Neuronal stem cell (in vitro differentiated cells): ENCODE measurements at regions not wholly inside any gene's neighbourhood (a gene's known extent, or its start where the extent isn't known, plus 50 kb on each side); places are given as distances from the start of the nearest gene placed in this dataset.

Experiments
- DNase-seq: peaks from one replicate; pipeline ENCODE4 v3.0.0-alpha.2; 2013; ENCODE audit warnings: low spot score
- H2AFZ ChIP-seq: one replicate; pipeline ENCODE4 v1.6.1; 2013; ENCODE audit warnings: mild to moderate bottlenecking, low read length, inconsistent platforms
- H2AK5ac ChIP-seq: 2 replicates; pipeline ENCODE4 v1.6.1; 2013; ENCODE audit warnings: low read depth, mild to moderate bottlenecking, inconsistent platforms, low read length, moderate library complexity, mixed read lengths
- H2BK120ac ChIP-seq: 2 replicates; pipeline ENCODE4 v1.6.1; 2013; ENCODE audit warnings: low read depth, mild to moderate bottlenecking, inconsistent platforms, low read length, moderate library complexity, mixed read lengths
- H2BK12ac ChIP-seq: one replicate; pipeline ENCODE4 v1.6.1; 2013; ENCODE audit warnings: low read length, inconsistent platforms
- H2BK15ac ChIP-seq: 2 replicates; pipeline ENCODE4 v1.6.1; 2013; ENCODE audit warnings: mild to moderate bottlenecking, low read length, inconsistent platforms, mixed read lengths
- H2BK5ac ChIP-seq: one replicate; pipeline ENCODE4 v1.6.1; 2013; ENCODE audit warnings: inconsistent platforms, mild to moderate bottlenecking, low read length, moderate library complexity
- H3K14ac ChIP-seq: one replicate; pipeline ENCODE4 v1.6.1; 2013; ENCODE audit warnings: low read length, inconsistent platforms
- H3K18ac ChIP-seq: 2 replicates; pipeline ENCODE4 v1.6.1; 2013; ENCODE audit warnings: low read length, inconsistent platforms
- H3K23ac ChIP-seq: 2 replicates; pipeline ENCODE4 v1.6.1; 2013; ENCODE audit warnings: low read depth, mild to moderate bottlenecking, mixed read lengths, low read length, inconsistent platforms; ENCODE audit not compliant: poor library complexity
- H3K27ac ChIP-seq: replicated peaks from 3 replicates; pipeline ENCODE4 v1.5.1; 2013; ENCODE audit warnings: low read length, inconsistent platforms
- H3K27me3 ChIP-seq, 3 experiments: 2 replicates each; pipeline ENCODE4 v1.6.1; 2013; ENCODE audit warnings: low read length in 3 of 3, mild to moderate bottlenecking in 2 of 3, inconsistent platforms in 1 of 3, low read depth in 1 of 3, mixed read lengths in 1 of 3, moderate library complexity in 1 of 3; ENCODE audit not compliant: control insufficient read depth in 3 of 3, insufficient read depth in 3 of 3
- H3K36me3 ChIP-seq, 2 donors: replicated peaks in 1 of 2; 2 replicates each; pipeline ENCODE4 v1.6.1; 2013; ENCODE audit warnings: low read length in 2 of 2; ENCODE audit not compliant: control insufficient read depth in 2 of 2, insufficient read depth in 2 of 2
- H3K4ac ChIP-seq: 2 replicates; pipeline ENCODE4 v1.6.1; 2013; ENCODE audit warnings: inconsistent platforms, mild to moderate bottlenecking, low read length, moderate library complexity
- H3K4me1 ChIP-seq, 2 donors: 1 replicate in 1 of 2; 2 replicates in 1 of 2; pipeline ENCODE4 v1.6.1; 2013; ENCODE audit warnings: low read length in 2 of 2, low read depth in 1 of 2; ENCODE audit not compliant: control insufficient read depth in 2 of 2, insufficient read depth in 1 of 2
- H3K4me2 ChIP-seq: one replicate; pipeline ENCODE4 v1.6.1; 2013; ENCODE audit warnings: mild to moderate bottlenecking, low read length, inconsistent platforms; ENCODE audit not compliant: insufficient read depth, poor library complexity, severe bottlenecking
- H3K4me3 ChIP-seq, 2 donors: 2 replicates each; pipeline ENCODE4 v1.5.1; 2013; ENCODE audit warnings: low read length in 2 of 2, mild to moderate bottlenecking in 2 of 2, inconsistent platforms in 1 of 2, moderate library complexity in 1 of 2
- H3K79me1 ChIP-seq: one replicate; pipeline ENCODE4 v1.6.1; 2013; ENCODE audit warnings: low read depth, mild to moderate bottlenecking, inconsistent platforms, low read length, moderate library complexity
- H3K9ac ChIP-seq: one replicate; pipeline ENCODE4 v1.6.1; 2013; ENCODE audit warnings: mild to moderate bottlenecking, low read depth, low read length, inconsistent platforms; ENCODE audit not compliant: poor library complexity
- H3K9me3 ChIP-seq, 2 donors: replicated peaks in 1 of 2; 2 replicates each; pipeline versions ENCODE3 to v1.6.1; 2013; ENCODE audit warnings: low read length in 2 of 2, mild to moderate bottlenecking in 2 of 2, inconsistent platforms in 1 of 2, low read depth in 1 of 2, mixed read lengths in 1 of 2, moderate library complexity in 1 of 2; ENCODE audit not compliant: control insufficient read depth in 2 of 2, insufficient read depth in 1 of 2
- H4K8ac ChIP-seq: one replicate; pipeline ENCODE4 v1.6.1; 2013; ENCODE audit warnings: low read depth, mild to moderate bottlenecking, inconsistent platforms, low read length, moderate library complexity
- H4K91ac ChIP-seq: one replicate; pipeline ENCODE4 v1.6.1; 2013; ENCODE audit warnings: low read length, low read depth, mild to moderate bottlenecking, inconsistent platforms; ENCODE audit not compliant: poor library complexity
- WGBS, 2 donors: extraction: QIAGEN DNeasy Blood & Tissue Kit; methylation state at CpG; one replicate each; pipeline ENCODE4 v1.1.7; 2013; ENCODE audit warnings: missing lambda C conversion rate in 2 of 2, mixed read lengths in 1 of 2; ENCODE audit not compliant: insufficient read length in 2 of 2, insufficient replicate concordance in 1 of 2; ENCODE audit errors: extremely low coverage in 2 of 2; 5-methylcytosine and 5-hydroxymethylcytosine counted together

DNA sequence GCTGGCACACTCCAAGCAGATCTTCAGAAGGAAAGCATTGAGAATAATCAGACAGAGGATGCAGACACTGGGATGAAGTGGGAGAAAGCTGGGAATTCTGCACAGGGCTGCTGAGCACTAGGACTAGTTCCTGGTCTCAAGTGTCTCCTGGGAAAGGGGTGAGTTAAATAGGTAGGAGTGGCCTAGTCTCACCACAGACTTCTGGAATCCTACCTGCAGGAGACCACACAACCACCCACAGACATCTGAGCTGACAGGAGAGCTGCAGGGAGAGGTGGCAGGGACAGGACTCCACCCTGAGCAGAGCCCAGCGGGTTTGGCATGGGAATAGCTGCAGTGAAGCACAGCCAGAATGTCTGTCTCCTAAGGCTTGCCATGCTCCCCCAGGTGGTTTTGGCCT is 95.1 kb upstream of the GALNTL6 start:
- no peak overlapping the region for H3K27ac ChIP-seq
- H3K27me3 ChIP-seq = no peaks in the 10 kb centered on the region
- H3K4me2 ChIP-seq = no peak overlapping the region
- no peaks in the 10 kb centered on the region for H3K79me1 ChIP-seq
- DNase-seq = no peak
- H2AK5ac ChIP-seq = no peak overlapping the region
- H2AFZ ChIP-seq = no peak overlapping the region
- H3K9me3 ChIP-seq = no peaks in the 10 kb centered on the region
- H3K18ac ChIP-seq = no peak overlapping the region
- H3K14ac ChIP-seq = peak overlapping the region; percentile 4
- no CpG with 5 or more reads among the region's 1 CpG for WGBS, 2 donors
- H3K36me3 ChIP-seq = no peaks in the 10 kb centered on the region
- no peak overlapping the region for H4K8ac ChIP-seq
- H3K9ac ChIP-seq = no peak overlapping the region
- no peak overlapping the region for H4K91ac ChIP-seq
- H2BK12ac ChIP-seq = no peak overlapping the region
- H2BK120ac ChIP-seq = no peak overlapping the region
- no peak overlapping the region for H2BK15ac ChIP-seq
- no peaks in the 10 kb centered on the region for H3K4me1 ChIP-seq
- H3K23ac ChIP-seq = no peak overlapping the region
- H3K4me3 ChIP-seq = no peak overlapping the region
- H3K4ac ChIP-seq = no peak overlapping the region
- no peak overlapping the region for H2BK5ac ChIP-seq

DNA sequence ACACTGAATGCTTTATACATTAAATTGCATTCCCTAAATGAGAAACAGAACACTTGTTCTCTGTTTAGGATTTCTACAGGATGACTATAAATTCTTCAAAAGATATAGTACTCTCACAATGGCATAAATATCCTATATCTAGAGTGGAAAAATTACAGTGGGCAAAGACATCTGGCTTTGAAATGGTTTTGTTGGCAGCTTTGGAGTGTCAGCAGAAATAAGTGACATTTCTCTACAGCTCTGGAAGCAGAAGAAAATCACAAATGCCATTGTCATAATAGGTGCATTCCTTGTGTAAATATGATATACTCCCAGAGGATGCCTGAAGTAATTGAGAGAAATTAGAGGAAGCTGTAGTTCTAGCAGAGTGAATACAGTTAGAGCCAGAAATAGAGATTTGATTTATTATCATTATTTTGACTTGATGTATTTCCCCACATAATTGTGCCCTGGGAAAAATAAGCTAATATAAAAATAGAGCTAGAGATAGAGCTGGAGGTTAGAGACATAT is 95.9 kb upstream of the GALNTL6 start:
- no peak overlapping the region for H3K4me3 ChIP-seq
- H3K18ac ChIP-seq = no peak overlapping the region
- H4K8ac ChIP-seq = no peak overlapping the region
- H3K4me2 ChIP-seq = no peak overlapping the region
- H3K27me3 ChIP-seq = no peaks in the 10 kb centered on the region
- no peaks in the 10 kb centered on the region for H3K9me3 ChIP-seq
- H3K36me3 ChIP-seq = no peaks in the 10 kb centered on the region
- H3K79me1 ChIP-seq = no peaks in the 10 kb centered on the region
- H3K23ac ChIP-seq = no peak overlapping the region
- H2BK120ac ChIP-seq = no peak overlapping the region
- no peak overlapping the region for H2BK15ac ChIP-seq
- H3K4ac ChIP-seq = no peak overlapping the region
- H2AK5ac ChIP-seq = no peak overlapping the region
- no peak overlapping the region for H3K9ac ChIP-seq
- no peak overlapping the region for H2AFZ ChIP-seq
- no peak for DNase-seq
- no peak overlapping the region for H3K14ac ChIP-seq
- no peaks in the 10 kb centered on the region for H3K4me1 ChIP-seq
- H2BK5ac ChIP-seq = no peak overlapping the region
- no peak overlapping the region for H3K27ac ChIP-seq
- no peak overlapping the region for H2BK12ac ChIP-seq
- no peak overlapping the region for H4K91ac ChIP-seq

DNA sequence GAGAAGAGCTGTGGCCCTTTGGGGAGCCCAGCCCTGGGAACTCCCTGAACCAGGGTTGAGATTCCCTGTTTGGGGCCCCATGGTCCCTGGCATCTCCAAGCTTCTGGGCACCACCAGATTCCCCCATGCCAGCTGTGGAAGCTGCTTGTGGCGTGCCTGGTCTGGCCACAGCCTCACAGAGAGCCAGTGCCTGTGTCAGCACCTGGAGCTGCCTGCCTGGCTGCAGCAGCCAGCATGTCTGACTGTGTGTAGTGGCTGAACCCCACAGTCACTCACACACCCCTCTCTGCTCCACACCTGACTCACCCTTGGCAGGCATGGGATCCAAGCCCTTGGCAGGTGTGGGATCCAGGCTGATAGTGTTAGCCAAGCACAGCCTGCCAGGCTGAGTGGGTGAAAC is 97.2 kb upstream of the GALNTL6 start:
- Histone ChIP-seq H2AK5ac (no peak overlapping the region), H3K4me2 (no peak overlapping the region), H3K27me3 (no peaks in the 10 kb centered on the region), H3K4me3 (no peak overlapping the region), H2BK120ac (no peak overlapping the region), H2BK5ac (no peak overlapping the region), H3K4me1 (no peaks in the 10 kb centered on the region), H3K23ac (peak overlapping the region; percentile 52), H2BK15ac (no peak overlapping the region), H3K27ac (no peak overlapping the region), H3K18ac (peak overlapping the region; percentile 23), H4K8ac (no peak overlapping the region), H3K9ac (no peak overlapping the region), H2BK12ac (no peak overlapping the region), H3K9me3 (no peaks in the 10 kb centered on the region), H2AFZ (no peak overlapping the region), H3K4ac (no peak overlapping the region), H3K36me3 (no peaks in the 10 kb centered on the region), H3K14ac (no peak overlapping the region), H4K91ac (no peak overlapping the region), H3K79me1 (no peaks in the 10 kb centered on the region)
- no CpG with 5 or more reads among the region's 1 CpG for WGBS, 2 donors
- no peak for DNase-seq

DNA sequence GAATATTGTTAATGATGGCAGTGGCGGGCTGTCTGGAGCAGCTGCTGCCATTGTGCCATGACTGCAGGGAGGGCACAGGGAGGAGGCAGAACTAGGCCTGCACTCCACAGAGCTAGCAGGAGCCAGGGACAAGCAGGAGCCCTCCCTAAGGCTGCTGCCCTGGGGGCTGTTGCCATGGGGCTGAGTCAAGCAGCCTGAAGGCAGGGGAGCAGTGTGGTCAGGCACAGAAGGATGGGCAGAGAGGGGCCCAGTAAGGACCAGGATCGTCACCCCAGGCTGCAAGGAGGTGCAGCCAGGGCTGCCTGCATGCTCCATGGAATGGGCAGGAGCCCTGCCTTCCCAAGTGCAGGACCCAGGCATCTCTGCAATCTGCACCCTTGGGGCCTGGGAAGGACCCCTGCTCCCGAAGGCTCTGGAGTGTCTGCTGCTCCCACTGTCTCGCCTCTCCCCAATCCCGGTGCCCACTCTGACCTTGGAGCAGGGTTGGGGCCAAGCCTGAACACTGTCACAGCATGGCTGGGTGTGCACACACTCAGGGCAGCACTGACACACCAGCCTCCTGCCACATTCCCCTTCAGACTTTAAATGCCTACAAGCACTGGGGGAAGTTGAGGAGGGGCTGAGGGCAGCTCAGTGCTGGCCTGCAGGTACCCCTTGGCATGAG is 98.3 kb upstream of the GALNTL6 start:
- H3K4me1 ChIP-seq = peaks cover 0 to 2% of the 10 kb centered on the region in 2 donors
- no peak overlapping the region for H2BK5ac ChIP-seq
- H2BK12ac ChIP-seq = peak overlapping the region; percentile 35
- H3K27ac ChIP-seq = no peak overlapping the region
- WGBS, 2 donors = no CpG with 5 or more reads among the region's 5 CpGs
- H3K27me3 ChIP-seq = no peaks in the 10 kb centered on the region
- peak overlapping the region; percentile 79 for H3K18ac ChIP-seq
- no peaks in the 10 kb centered on the region for H3K79me1 ChIP-seq
- no peak overlapping the region for H3K4me3 ChIP-seq
- H4K8ac ChIP-seq = peak overlapping the region; percentile 78
- peak overlapping the region; percentile 78 for H3K14ac ChIP-seq
- peak overlapping the region; percentile 59 for H2AK5ac ChIP-seq
- H3K36me3 ChIP-seq = no peaks in the 10 kb centered on the region
- H4K91ac ChIP-seq = no peak overlapping the region
- H2BK15ac ChIP-seq = no peak overlapping the region
- no peak overlapping the region for H2BK120ac ChIP-seq
- no peaks in the 10 kb centered on the region for H3K9me3 ChIP-seq
- DNase-seq = no peak
- H3K4ac ChIP-seq = no peak overlapping the region
- peak overlapping the region; percentile 92 for H3K23ac ChIP-seq
- H2AFZ ChIP-seq = no peak overlapping the region
- no peak overlapping the region for H3K9ac ChIP-seq
- H3K4me2 ChIP-seq = no peak overlapping the region
